Epithelial cell of proximal tubule (primary cell): ENCODE measurements at regions not wholly inside any gene's neighbourhood (a gene's known extent, or its start where the extent isn't known, plus 50 kb on each side); places are given as distances from the start of the nearest gene placed in this dataset.

Source experiments
- DNase-seq: peaks from one replicate; pipeline ENCODE4 v3.0.0-alpha.2; 2011; ENCODE audit warnings: low read depth
- H3K4me3 ChIP-seq: 2 replicates; pipeline ENCODE4 v1.5.1; 2011; ENCODE audit warnings: low read depth, mild to moderate bottlenecking, low read length
- TF ChIP-seq, protein P1 (sequence below): conservative IDR thresholded peaks from 2 replicates; pipeline ENCODE4 v1.5.1; 2012; ENCODE audit warnings: low read depth, mild to moderate bottlenecking, low read length

- TF ChIP-seq, protein P1, sequence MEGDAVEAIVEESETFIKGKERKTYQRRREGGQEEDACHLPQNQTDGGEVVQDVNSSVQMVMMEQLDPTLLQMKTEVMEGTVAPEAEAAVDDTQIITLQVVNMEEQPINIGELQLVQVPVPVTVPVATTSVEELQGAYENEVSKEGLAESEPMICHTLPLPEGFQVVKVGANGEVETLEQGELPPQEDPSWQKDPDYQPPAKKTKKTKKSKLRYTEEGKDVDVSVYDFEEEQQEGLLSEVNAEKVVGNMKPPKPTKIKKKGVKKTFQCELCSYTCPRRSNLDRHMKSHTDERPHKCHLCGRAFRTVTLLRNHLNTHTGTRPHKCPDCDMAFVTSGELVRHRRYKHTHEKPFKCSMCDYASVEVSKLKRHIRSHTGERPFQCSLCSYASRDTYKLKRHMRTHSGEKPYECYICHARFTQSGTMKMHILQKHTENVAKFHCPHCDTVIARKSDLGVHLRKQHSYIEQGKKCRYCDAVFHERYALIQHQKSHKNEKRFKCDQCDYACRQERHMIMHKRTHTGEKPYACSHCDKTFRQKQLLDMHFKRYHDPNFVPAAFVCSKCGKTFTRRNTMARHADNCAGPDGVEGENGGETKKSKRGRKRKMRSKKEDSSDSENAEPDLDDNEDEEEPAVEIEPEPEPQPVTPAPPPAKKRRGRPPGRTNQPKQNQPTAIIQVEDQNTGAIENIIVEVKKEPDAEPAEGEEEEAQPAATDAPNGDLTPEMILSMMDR = no peak
- H3K4me3 ChIP-seq = no peak overlapping the region
- DNase-seq = no peak
Observed at GRCh38 chr5:104172976-104173375, 610.4 kb upstream of the NUDT12 start.

- no peak overlapping the region for H3K4me3 ChIP-seq
- DNase-seq = no peak
- TF ChIP-seq, protein P1 = no peak
Observed at GRCh38 chr5:104171958-104172690, 609.5 kb upstream of the NUDT12 start.

DNA sequence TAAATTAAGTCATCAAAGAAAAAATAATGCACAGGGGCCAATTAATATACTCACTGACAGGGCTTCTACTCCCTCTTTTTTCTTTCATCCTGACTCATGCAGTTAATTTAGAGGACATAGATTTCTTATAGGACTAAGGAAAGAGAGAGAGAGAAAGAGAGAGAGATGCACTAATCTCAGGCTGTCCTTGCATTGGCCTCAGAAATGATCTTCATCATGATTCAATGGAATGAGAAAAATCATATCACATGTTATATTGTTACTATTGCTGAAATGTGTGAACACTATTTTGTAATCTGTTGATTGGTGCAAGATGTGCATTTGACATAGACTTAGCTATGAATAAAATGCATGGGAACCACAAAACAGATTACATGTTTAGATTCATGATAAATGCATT lies 608.3 kb upstream of the NUDT12 start:
- H3K4me3 ChIP-seq = no peak overlapping the region
- DNase-seq = no peak
- TF ChIP-seq, protein P1 = no peak

- TF ChIP-seq, protein P1 = no peak
Observed at GRCh38 chr5:104146652-104147051, 584.1 kb upstream of the NUDT12 start.

DNA sequence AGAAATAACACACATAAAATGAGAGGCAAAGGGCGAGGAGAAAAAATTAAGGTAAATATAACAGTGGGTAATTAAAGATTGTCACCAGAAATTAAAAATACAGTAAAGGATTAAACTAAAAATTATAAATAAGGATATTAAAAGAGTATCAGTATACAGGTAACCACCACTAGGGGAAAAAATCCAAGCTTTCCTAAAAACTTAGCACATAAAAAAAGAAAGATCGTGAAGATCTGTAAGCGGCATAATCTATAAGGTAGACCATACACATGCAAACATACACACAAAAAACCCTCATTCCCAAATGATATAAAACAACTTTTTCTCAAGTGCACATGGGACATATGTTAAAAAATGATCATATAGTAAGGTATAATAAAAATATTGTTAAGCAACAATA lies 577.3 kb upstream of the NUDT12 start:
- TF ChIP-seq, protein P1 = no peak
- H3K4me3 ChIP-seq = no peak overlapping the region
- DNase-seq = no peak

More at GRCh38 chr5:104146652-104147051, 584.1 kb upstream of the NUDT12 start:
- DNase-seq = no peak
- no peak overlapping the region for H3K4me3 ChIP-seq

DNA sequence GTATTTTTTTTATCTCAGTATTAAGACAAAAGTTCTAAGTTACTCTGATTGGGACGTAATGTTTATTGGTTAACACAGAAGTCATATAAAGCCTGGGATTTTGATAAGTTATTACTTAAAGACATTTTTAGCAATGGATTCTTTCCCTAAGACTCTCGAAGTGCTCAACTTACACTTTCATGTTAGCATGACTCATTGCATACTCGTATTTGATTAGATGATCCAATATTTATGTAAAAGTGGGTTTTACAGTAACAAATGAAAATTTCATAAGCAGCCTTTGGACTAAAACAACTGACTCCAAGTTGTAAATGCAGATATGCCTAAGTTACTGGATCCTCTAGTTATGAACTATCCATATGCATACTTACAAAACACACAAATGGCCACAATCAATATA lies 567.7 kb upstream of the NUDT12 start:
- H3K4me3 ChIP-seq = no peak overlapping the region
- no peak for DNase-seq
- TF ChIP-seq, protein P1 = no peak

DNA sequence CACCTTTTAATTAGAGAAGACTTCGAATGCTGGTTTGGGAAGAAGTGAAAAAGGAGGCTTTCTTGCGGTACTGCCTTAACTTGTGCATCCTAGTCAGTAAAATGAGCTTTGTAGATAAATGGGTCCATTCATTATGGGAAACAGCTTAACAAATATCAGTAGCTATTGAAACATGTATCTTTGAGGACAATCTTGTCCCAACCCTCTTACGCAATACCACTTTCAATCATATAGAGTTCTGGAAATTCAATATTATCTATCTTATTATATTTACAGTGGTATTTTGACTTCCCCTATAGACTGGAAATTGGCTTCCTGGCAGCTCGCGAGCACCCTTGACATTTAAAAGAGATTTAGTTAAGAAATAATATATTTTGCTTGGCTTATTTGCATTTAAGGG lies 565.8 kb upstream of the NUDT12 start:
- no peak for DNase-seq
- TF ChIP-seq, protein P1 = no peak

More for the DNA sequence above, 565.8 kb upstream of the NUDT12 start:
- H3K4me3 ChIP-seq = no peak overlapping the region
